GM12892 (cell line): ENCODE measurements at regions not wholly inside any gene's neighbourhood (a gene's known extent, or its start where the extent isn't known, plus 50 kb on each side); places are given as distances from the start of the nearest gene placed in this dataset.

ENCODE experiments used
- DNase-seq: peaks from one replicate; pipeline ENCODE4 v3.0.0; 2011; ENCODE audit not compliant: insufficient read length
- FAIRE-seq: peaks from 2 replicates; lab custom pipeline; 2011; peaks lifted over from hg19 to GRCh38; lab: Jason Lieb, UNC
- POLR2A ChIP-seq: IDR thresholded peaks from 2 replicates; pipeline ENCODE4 v1.6.1; 2011; ENCODE audit warnings: low read depth, low read length, control low read depth
- POLR2AphosphoS5 ChIP-seq: IDR thresholded peaks from 2 replicates; pipeline ENCODE4 v1.6.1; 2011; ENCODE audit warnings: low read depth, low read length, control low read depth
- TAF1 ChIP-seq: IDR thresholded peaks from 2 replicates; pipeline ENCODE4 v1.6.1; 2011; ENCODE audit warnings: low read depth, mild to moderate bottlenecking, control low read depth, low read length, borderline replicate concordance

DNA sequence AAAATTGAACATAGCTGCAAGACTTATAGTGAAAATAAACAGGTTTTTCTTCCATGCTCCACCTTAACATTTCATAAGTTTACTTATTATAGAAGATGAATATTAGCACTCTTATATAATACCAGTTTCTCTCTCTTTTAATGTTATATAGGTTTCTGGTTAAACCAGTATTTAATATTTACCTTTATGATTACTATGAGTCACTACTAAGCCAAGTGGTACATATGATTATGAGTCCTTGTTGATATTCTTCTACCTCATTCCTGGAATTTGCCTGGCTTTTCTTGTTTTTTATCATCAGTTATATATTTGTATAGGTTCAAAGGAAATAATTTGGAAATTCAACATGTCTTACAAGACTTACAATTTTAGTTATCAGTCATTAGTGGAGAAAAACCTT lies 89.9 kb upstream of the MAOA start:
- no peak for DNase-seq
- no peak for FAIRE-seq
- TF ChIP-seq POLR2AphosphoS5 = no peak
- TF ChIP-seq POLR2A = no peak
- no peak for TF ChIP-seq TAF1

DNA sequence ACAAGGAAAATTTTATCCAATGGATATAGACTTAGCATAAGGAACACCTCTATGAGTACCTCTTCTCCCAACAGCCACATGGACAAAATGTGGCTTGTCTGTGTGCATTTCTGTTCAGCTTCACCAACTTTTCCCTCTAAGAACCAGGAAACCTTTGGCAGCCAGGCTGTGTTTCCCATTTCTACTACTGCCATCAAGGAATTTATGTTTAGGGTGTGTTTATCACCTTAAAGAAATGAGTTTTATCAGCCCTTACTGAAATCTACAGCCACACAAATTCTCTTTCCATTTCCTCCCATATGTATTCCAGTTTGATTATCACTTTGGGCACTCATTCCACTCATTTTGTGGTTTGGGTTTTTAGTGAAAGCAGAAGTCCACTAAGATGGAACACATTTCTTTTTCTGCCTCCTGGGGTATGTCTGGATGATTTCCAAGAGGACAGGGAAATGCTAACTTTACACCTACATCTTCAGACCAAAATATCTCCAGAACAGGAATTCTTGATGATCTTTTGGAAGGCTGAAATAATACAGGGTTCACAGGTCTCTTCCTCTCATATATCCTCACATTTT lies 82.6 kb upstream of the MAOA start:
- TF ChIP-seq POLR2AphosphoS5 (no peak), POLR2A (no peak), TAF1 (no peak)
- FAIRE-seq (no peak), DNase-seq (no peak)

DNA sequence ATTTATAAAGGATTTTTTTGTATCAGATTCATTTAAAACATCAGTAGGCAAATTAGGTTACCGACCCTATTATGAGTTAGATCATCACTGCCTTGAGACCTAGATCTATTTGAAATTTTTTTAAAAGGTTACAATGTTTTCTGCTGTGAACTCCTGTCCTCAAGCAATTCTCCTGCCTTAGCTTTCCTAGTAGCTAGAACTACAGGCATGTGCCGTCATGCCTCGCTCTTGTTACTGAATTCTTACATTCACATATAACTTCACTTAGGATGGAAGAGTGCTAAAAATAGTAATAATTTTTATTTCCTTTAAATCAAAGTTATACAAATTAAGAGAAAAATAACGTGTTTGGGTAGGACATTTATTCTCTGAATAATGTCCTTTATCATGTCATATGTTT lies 75.5 kb upstream of the MAOA start:
- no peak for TF ChIP-seq TAF1
- TF ChIP-seq POLR2AphosphoS5 = no peak
- TF ChIP-seq POLR2A = no peak
- DNase-seq (no peak), FAIRE-seq (no peak)

DNA sequence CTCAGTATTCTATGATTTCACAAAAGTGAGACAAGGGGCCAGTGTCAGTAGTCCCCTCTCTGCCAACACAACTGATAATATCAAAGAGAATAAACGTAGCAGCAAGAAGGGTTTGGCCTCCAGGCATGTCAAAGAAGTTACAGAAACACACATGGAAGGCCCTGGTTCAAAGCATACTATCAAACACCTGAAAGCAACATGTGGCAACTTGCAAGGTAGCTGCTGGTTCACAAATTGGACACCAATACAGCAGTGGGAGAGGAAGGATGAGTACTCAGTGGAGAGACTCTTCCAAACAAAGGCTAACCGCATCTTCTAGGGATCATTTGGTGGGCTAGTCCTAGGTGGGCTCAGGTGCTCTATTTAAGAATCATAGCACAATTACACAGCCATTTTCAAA lies 74.9 kb upstream of the MAOA start:
- DNase-seq (no peak), FAIRE-seq (no peak)
- TF ChIP-seq POLR2A (no peak), TAF1 (no peak)

DNA sequence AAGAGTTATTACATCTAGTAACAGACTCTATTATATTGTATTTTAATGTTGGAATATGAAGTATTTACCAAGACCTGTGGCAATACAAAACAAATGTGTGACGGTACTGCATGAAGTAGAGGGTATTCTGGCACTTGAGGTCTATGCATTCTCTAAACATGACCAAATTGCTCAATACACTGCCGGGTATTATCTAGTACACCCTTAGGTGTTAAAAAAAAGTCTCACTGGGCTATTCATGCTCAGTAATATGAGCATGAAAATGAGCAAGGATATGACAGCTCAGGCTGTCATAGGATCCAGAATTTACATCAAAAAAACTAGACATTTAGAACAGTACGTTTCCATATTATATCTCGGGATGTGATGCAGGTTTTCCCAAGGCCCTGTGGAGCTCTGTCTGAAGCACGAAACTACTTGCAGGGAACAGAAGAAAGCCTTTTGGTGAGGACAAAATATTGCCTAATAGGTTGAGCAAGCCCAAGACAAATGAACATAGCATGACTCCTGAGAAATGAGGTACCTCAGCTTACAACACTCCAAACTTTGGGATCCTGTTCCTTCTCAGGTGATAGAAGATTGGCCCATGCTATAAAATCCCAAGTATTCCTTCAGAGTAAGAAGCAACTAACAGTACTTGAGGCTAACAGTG lies 74.1 kb upstream of the MAOA start:
- no peak for DNase-seq
- no peak for TF ChIP-seq POLR2A
- TF ChIP-seq POLR2AphosphoS5 = no peak
- TF ChIP-seq TAF1 = no peak
- no peak for FAIRE-seq

DNA sequence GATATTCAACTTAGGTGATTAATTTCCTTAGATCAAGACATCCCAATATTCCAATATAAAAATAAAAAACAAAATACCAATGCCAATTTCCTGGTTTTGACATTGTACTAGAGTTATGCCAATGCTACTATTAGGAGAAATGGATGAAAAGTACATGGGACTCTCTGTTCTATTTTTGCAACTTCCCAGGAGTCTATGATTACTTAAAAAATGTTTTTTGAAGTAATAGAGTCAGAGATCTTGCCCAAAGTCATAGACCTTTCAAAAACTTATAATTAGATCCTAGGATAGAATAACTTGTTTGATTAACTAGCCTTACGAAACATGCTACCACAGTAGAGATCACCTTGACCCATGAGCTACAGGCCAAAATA lies 73.6 kb upstream of the MAOA start:
- no peak for DNase-seq
- no peak for FAIRE-seq
- TF ChIP-seq TAF1 = no peak
- no peak for TF ChIP-seq POLR2AphosphoS5
- TF ChIP-seq POLR2A = no peak

DNA sequence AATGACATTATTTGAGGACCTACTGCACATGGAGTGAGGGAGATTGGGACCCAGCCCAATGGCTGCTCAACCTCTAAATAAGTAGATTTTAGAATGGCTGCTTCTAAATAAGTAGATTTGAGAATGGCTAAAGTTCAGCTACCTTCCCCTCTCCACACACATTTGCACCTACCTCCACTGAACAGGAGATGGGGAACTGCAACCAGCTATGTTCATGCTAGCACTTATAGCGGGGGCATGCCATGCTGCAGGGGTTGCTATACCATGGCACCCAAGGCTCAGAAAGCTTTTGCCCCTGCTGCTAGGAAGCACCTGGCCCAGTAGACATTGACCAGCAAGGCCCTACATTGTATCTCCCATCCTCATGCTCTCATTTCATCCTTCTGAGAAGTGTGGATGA lies 70.2 kb upstream of the MAOA start:
- FAIRE-seq = no peak
- no peak for TF ChIP-seq POLR2AphosphoS5
- TF ChIP-seq TAF1 = no peak
- TF ChIP-seq POLR2A = no peak

DNA sequence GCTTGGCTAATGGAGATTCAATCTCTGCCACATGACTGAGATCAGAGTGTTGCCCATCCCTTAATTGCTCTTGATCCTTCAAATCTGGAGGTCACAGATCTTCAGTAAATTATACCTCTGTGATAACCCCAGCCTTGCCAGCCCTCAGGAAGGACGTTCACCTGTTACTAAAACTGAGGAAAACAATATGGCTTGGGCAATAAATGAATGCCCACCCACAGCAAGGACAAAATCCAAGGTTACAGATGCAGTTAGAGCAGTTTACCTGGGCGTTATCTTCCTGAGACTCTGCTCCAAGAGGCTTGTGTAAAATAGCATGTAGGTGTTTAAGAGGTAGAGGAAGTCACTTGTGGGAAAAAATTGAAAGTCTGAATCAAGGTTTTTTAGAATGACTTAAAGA lies 69.3 kb upstream of the MAOA start:
- TF ChIP-seq TAF1 = no peak
- no peak for TF ChIP-seq POLR2A
- no peak for TF ChIP-seq POLR2AphosphoS5
- DNase-seq = no peak
- FAIRE-seq = no peak

More for the DNA sequence above, 70.2 kb upstream of the MAOA start:
- DNase-seq = no peak

DNA sequence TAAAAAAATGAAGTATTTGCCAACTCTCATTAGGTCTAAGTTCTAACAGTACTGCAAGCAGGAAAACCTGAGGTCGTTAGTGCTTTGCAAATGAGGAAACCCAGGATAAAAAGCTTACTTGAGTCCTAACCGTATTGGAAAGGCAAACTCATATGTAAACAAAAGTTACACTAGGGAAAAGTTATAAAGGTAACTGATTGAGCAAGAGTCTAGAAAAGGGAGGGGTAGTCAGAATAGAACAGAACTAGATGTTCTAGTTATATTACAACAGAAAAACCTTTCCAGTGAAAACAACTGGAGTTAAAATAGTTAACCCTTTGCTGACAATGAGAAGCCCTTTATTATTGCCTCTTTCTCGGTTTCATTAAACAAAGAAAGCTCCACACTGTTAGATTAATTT lies 66.4 kb upstream of the MAOA start:
- TF ChIP-seq TAF1 (no peak), POLR2AphosphoS5 (no peak), POLR2A (no peak)
- DNase-seq (no peak), FAIRE-seq (no peak)

DNA sequence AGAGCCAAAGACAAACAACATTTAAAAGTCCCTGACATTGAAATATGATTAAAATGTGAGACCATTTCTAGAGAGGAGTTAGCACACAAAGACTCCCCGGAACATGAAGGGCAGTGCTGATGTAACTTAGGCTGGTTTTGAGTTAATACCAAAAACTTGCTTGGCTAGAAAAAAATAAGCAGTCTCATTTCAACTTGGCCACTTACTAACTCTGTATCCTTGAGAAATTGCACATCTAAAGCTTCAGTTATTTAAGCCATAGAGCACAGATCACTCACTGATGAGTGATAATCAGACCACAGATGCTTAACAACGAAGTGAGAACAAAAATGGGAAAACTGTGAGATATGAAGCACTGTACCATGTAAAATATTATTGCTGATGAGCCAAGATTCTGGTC lies 65.9 kb upstream of the MAOA start:
- no peak for TF ChIP-seq TAF1
- no peak for TF ChIP-seq POLR2AphosphoS5
- TF ChIP-seq POLR2A = no peak

DNA sequence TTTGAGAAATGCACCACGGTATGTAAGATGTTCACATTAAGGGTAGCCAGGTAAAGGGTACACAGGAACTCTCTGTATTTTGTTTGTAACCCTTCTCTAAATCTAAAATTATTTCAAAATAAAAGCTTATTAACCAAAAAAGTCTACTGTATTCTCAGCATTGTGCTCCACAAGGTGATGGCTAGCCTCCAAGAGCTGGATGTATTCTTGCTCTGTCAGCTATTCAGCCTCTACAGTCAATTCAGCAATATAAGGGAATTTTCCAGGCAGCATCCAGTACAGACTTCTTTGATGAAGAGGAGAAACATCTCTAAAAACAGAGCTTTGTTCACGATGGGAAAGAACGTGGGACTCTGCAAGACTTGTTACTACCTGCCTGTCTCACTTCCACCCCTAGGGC lies 63.5 kb upstream of the MAOA start:
- DNase-seq (no peak), FAIRE-seq (no peak)
- TF ChIP-seq TAF1 (no peak), POLR2A (no peak)

More for the DNA sequence above, 65.9 kb upstream of the MAOA start:
- FAIRE-seq = no peak
- DNase-seq = no peak

DNA sequence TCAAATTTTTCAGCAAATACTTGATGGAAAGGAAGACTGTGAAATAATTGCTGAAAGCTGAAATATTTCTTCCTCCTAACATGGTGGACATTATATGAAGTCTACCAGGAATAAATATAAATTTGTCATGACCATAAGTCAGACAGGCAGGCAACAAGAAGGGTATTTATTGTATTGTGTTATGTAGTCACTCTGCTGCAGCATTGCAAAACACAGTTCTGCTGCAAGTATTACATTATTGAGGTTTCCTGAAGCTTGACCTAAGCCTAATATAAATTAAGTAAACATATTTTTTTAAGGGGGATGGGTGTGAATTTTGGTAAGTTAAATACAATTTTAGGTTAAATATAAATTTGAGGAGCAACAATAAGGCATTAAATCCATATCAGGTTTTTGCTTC lies 60.2 kb upstream of the MAOA start:
- DNase-seq (no peak), FAIRE-seq (no peak)
- TF ChIP-seq POLR2A (no peak), TAF1 (no peak), POLR2AphosphoS5 (no peak)
